Colonic mucosa (tissue), 4 donors: ENCODE measurements at regions not wholly inside any gene's neighbourhood (a gene's known extent, or its start where the extent isn't known, plus 50 kb on each side); places are given as distances from the start of the nearest gene placed in this dataset.

Source experiments
- DNase-seq: peaks from one replicate; pipeline ENCODE4 v3.0.0-alpha.2; 2020
- H3K27ac ChIP-seq: fragments of 200-600 bp; one replicate; pipeline ENCODE4 v1.8.0; 2021
- H3K27me3 ChIP-seq: fragments of 200-600 bp; one replicate; pipeline ENCODE4 v1.8.0; 2021
- H3K36me3 ChIP-seq: fragments of 200-600 bp; one replicate; pipeline ENCODE4 v1.8.0; 2021
- H3K4me1 ChIP-seq: fragments of 200-600 bp; one replicate; pipeline ENCODE4 v1.8.0; 2021; ENCODE audit warnings: mild to moderate bottlenecking
- H3K4me3 ChIP-seq: fragments of 200-600 bp; one replicate; pipeline ENCODE4 v1.8.0; 2021
- H3K9ac ChIP-seq, 2 donors: one replicate each; pipeline ENCODE4 v1.7.0; 2013; ENCODE audit warnings: control low read depth in 2 of 2, low read depth in 2 of 2, low read length in 2 of 2
- H3K9me3 ChIP-seq: fragments of 200-600 bp; one replicate; pipeline ENCODE4 v1.8.0; 2021
- intact Hi-C: fragments of 100-400 bp; cut with DNase I; formaldehyde crosslinking; loops from one replicate; pipeline ENCODE4 v1.14.1; 2022
- TF ChIP-seq, protein P1 (sequence below): fragments of 200-600 bp; IDR thresholded peaks from one replicate; pipeline ENCODE4 v1.8.0; 2022; ENCODE audit warnings: antibody characterized with exemption, mild to moderate bottlenecking
- donor health status: healthy.
- donor health status: DM: no; HTN: no; CAD: no.
- donor health status: DM: no; HTN: no; CAD: no.

DNA sequence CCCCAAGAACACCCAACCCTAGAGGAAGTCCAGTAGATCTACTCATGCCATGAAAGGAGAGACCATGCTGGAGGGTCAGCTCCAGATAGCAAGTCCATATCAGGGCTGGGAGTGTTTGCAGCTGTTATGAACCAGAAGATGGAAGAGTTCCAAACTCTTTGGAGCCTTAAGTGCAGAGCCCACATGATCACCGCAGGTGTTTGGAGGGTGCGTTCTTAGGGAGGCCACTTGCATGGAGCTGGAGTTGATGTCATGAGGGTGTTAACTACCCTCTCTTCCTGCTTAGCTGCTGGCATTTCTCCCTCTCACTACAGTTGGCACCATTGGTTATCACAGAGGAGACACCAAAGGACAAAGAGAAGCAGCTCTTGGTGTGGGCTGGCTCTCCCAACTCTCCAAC lies 616.9 kb downstream of the AJAP1 start:
- intact Hi-C loops = no loop called here
- DNase-seq = no peak
- no peaks in the 10 kb centered on the region for H3K4me1 ChIP-seq
- no peaks in the 10 kb centered on the region for H3K9me3 ChIP-seq
- no peak overlapping the region for H3K27ac ChIP-seq
- no peaks in the 10 kb centered on the region for H3K27me3 ChIP-seq
- no peaks in the 10 kb centered on the region for H3K36me3 ChIP-seq
- TF ChIP-seq, protein P1, sequence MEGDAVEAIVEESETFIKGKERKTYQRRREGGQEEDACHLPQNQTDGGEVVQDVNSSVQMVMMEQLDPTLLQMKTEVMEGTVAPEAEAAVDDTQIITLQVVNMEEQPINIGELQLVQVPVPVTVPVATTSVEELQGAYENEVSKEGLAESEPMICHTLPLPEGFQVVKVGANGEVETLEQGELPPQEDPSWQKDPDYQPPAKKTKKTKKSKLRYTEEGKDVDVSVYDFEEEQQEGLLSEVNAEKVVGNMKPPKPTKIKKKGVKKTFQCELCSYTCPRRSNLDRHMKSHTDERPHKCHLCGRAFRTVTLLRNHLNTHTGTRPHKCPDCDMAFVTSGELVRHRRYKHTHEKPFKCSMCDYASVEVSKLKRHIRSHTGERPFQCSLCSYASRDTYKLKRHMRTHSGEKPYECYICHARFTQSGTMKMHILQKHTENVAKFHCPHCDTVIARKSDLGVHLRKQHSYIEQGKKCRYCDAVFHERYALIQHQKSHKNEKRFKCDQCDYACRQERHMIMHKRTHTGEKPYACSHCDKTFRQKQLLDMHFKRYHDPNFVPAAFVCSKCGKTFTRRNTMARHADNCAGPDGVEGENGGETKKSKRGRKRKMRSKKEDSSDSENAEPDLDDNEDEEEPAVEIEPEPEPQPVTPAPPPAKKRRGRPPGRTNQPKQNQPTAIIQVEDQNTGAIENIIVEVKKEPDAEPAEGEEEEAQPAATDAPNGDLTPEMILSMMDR = no peak
- no peak overlapping the region for H3K9ac ChIP-seq
- no peak overlapping the region for H3K4me3 ChIP-seq

DNA sequence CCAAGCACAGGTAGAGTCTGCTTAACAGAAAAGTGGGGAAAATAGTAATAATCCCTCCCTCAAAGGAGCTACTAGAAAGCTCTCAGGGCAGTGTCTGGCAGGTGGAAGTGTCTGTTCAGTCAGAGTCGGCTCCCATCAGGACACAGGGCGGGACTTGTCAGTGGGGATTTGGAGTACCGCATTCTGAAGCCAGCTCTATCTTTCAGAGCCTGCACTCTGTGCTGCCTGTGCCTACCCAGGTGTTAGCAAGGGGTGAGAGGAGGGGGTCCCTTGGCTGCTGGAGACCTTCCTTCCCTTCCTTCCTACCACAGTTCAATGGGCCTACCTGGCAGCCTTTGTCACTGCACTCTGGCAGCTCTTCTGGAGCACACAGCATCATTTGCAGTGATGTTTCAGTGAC lies 615.5 kb downstream of the AJAP1 start:
- intact Hi-C loops = no loop called here
- TF ChIP-seq, protein P1 = no peak
- no peaks in the 10 kb centered on the region for H3K4me1 ChIP-seq

DNA sequence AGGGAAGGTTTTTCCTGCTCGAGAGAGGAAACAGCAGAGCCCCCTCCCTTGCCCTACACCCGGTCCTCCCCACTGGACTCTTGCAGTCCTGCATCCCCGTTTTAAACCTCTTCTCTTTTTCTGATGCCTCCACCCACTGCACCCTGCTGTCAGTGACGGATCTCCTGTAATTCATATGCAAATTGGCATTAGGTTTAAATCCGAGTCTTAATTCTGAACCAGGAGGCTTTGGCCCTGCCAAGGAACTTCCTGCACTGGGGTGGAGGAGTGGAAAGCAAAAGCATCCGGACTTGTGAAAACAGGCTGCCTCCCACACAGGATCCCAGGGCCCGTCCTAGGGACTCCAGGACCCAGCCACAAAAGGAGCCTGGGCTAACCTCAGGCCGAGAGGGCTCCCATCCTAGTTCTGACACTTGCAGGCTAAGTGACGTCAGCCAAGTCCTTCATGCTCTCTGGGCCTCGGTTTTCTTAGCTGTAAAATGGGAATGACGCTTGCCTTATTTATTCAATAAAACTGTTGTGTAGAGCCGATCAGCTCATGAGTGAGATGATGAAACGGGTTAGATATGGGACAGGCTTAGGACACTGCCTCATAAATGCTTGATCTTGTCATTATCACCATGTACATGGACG lies 613.3 kb downstream of the AJAP1 start:
- no peaks in the 10 kb centered on the region for H3K27me3 ChIP-seq
- no peak overlapping the region for H3K4me3 ChIP-seq

More for the DNA sequence above, 615.5 kb downstream of the AJAP1 start:
- Histone ChIP-seq H3K9me3 (no peaks in the 10 kb centered on the region), H3K27me3 (no peaks in the 10 kb centered on the region), H3K36me3 (no peaks in the 10 kb centered on the region), H3K27ac (no peak overlapping the region), H3K9ac (no peak overlapping the region), H3K4me3 (no peak overlapping the region)
- no peak for DNase-seq

DNA sequence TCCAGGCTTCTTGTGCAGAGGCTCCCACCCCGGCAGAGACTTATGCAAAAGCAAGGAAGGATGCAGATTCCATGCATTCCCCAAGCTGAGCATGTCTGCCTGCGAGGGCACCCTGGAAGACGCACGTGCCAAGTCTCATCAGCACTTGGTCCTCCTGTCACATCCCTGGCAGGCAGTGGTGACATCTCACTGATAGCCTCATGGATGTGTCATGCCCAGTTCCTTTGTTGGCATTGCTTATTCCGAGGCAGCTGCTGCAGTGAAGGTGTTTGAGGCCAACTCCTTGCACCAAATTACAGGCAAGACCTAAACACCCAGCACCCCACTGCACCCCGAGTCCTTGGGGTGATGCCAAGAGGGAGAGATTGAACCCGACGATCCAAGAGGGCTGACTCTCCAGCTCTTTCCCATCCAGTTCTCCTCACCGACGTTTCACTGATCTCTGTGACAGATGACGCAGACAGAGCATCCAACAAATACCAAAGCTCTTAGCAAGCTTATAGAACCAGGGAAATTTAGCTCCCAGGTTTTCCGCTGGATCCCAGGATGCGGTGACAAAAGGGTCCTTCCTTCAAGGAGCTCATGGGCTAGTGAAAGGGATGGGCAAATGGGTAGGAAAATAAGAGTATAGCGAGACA lies 611.1 kb downstream of the AJAP1 start:
- intact Hi-C loops = no loop called here
- Histone ChIP-seq H3K4me3 (no peak overlapping the region), H3K27me3 (no peaks in the 10 kb centered on the region)

More for the DNA sequence above, 613.3 kb downstream of the AJAP1 start:
- Histone ChIP-seq H3K9me3 (no peaks in the 10 kb centered on the region), H3K27ac (no peak overlapping the region), H3K36me3 (no peaks in the 10 kb centered on the region), H3K4me1 (no peaks in the 10 kb centered on the region), H3K9ac (no peak overlapping the region)
- TF ChIP-seq, protein P1 = no peak
- intact Hi-C loops = no loop called here
- DNase-seq = no peak

DNA sequence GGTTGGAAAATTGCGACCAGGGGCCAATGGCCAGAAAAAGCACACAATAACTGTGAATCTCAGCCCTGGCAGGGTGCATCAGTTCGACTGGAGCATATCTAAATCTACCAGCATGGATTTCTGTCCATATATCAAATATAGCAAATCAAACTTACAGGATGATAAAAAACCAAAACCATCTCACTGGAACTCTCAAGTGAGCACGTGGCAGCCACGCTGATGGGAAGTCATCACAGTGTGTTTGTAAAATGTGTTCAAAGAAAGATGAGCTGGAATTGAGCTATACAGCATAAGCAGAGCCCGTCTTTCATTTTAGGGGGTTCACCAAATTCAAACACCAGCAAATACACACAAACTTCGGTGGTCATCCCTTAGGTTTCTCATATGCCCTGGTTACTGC lies 610.1 kb downstream of the AJAP1 start:
- intact Hi-C loops = no loop called here
- no peak for DNase-seq
- H3K27ac ChIP-seq = no peak overlapping the region

More for the DNA sequence above, 611.1 kb downstream of the AJAP1 start:
- Histone ChIP-seq H3K27ac (no peak overlapping the region), H3K9ac (no peak overlapping the region), H3K9me3 (no peaks in the 10 kb centered on the region), H3K36me3 (no peaks in the 10 kb centered on the region), H3K4me1 (no peaks in the 10 kb centered on the region)
- TF ChIP-seq, protein P1 = no peak
- no peak for DNase-seq

More for the DNA sequence above, 610.1 kb downstream of the AJAP1 start:
- Histone ChIP-seq H3K4me3 (no peak overlapping the region), H3K9ac (no peak overlapping the region), H3K4me1 (no peaks in the 10 kb centered on the region), H3K36me3 (no peaks in the 10 kb centered on the region), H3K9me3 (no peaks in the 10 kb centered on the region), H3K27me3 (no peaks in the 10 kb centered on the region)
- TF ChIP-seq, protein P1 = no peak
